ENCODE measurements at regions not wholly inside any gene's neighbourhood (a gene's known extent, or its start where the extent isn't known, plus 50 kb on each side); places are given as distances from the start of the nearest gene placed in this dataset.
A peak's percentile ranks its signal among the peaks of the same experiment; 100 is the strongest.

- ATAC-seq (no peak), DNase-seq (ENCODE audit: low spot score) (no peak)
Observed at GRCh38 chr4:104138116-104138515, 356.6 kb downstream of the CXXC4 start.

GRCh38 chr4:104129243-104129642, 365.5 kb downstream of the CXXC4 start:
- DNase-seq (ENCODE audit: low spot score): no peak
- ATAC-seq: peak; percentile 57

GRCh38 chr4:104128850-104129213, 365.9 kb downstream of the CXXC4 start:
- DNase-seq (ENCODE audit: low spot score): no peak

GRCh38 chr4:104128031-104128849, 366.5 kb downstream of the CXXC4 start:
- DNase-seq (ENCODE audit: low spot score) (no peak), ATAC-seq (peak; percentile 45)

More at GRCh38 chr4:104128850-104129213, 365.9 kb downstream of the CXXC4 start:
- ATAC-seq: peak; percentile 99

- DNase-seq (ENCODE audit: low spot score): no peak
Observed at GRCh38 chr4:104123021-104123420, 371.7 kb downstream of the CXXC4 start.

GRCh38 chr4:104117776-104118175, 376.9 kb downstream of the CXXC4 start:
- no peak for DNase-seq (ENCODE audit: low spot score)
- ATAC-seq: no peak

More at GRCh38 chr4:104123021-104123420, 371.7 kb downstream of the CXXC4 start:
- ATAC-seq: no peak

- no peak for ATAC-seq
Observed at GRCh38 chr4:104113850-104114249, 380.8 kb downstream of the CXXC4 start.

GRCh38 chr4:104099141-104099540, 379.4 kb upstream of the TACR3 start:
- ATAC-seq (no peak), DNase-seq (ENCODE audit: low spot score) (no peak)

More at GRCh38 chr4:104113850-104114249, 380.8 kb downstream of the CXXC4 start:
- DNase-seq (ENCODE audit: low spot score): no peak

- ATAC-seq (no peak), DNase-seq (ENCODE audit: low spot score) (no peak)
Observed at GRCh38 chr4:104093247-104093646, 373.5 kb upstream of the TACR3 start.

- no peak for DNase-seq (ENCODE audit: low spot score)
- ATAC-seq: no peak
Observed at GRCh38 chr4:104073229-104073628, 353.4 kb upstream of the TACR3 start.

GRCh38 chr4:104066533-104066932, 346.7 kb upstream of the TACR3 start:
- ATAC-seq: no peak

GRCh38 chr4:104064646-104065577, 345.1 kb upstream of the TACR3 start:
- ATAC-seq: peak; percentile 100

More at GRCh38 chr4:104066533-104066932, 346.7 kb upstream of the TACR3 start:
- no peak for DNase-seq (ENCODE audit: low spot score)

GRCh38 chr4:104063341-104063740, 343.6 kb upstream of the TACR3 start:
- no peak for ATAC-seq
- DNase-seq (ENCODE audit: low spot score): no peak

More at GRCh38 chr4:104064646-104065577, 345.1 kb upstream of the TACR3 start:
- peak; percentile 64 for DNase-seq (ENCODE audit: low spot score)

- DNase-seq (ENCODE audit: low spot score): no peak
- ATAC-seq: no peak
Observed at GRCh38 chr4:104044369-104044768, 324.6 kb upstream of the TACR3 start.

GRCh38 chr4:104032896-104033295, 313.1 kb upstream of the TACR3 start:
- DNase-seq (ENCODE audit: low spot score) (no peak), ATAC-seq (no peak)

- no peak for ATAC-seq
- DNase-seq (ENCODE audit: low spot score): no peak
Observed at GRCh38 chr4:104025251-104025650, 305.5 kb upstream of the TACR3 start.

- ATAC-seq (no peak), DNase-seq (ENCODE audit: low spot score) (no peak)
Observed at GRCh38 chr4:104022831-104023230, 303.0 kb upstream of the TACR3 start.

- ATAC-seq (no peak), DNase-seq (ENCODE audit: low spot score) (no peak)
Observed at GRCh38 chr4:104022226-104022625, 302.4 kb upstream of the TACR3 start.

- ATAC-seq (no peak), DNase-seq (ENCODE audit: low spot score) (no peak)
Observed at GRCh38 chr4:104020641-104021040, 300.9 kb upstream of the TACR3 start.

- DNase-seq (ENCODE audit: low spot score) (no peak), ATAC-seq (no peak)
Observed at GRCh38 chr4:104017213-104017612, 297.4 kb upstream of the TACR3 start.

GRCh38 chr4:104015680-104016079, 295.9 kb upstream of the TACR3 start:
- ATAC-seq: peak; percentile 48
- no peak for DNase-seq (ENCODE audit: low spot score)

GRCh38 chr4:104010722-104011121, 290.9 kb upstream of the TACR3 start:
- no peak for DNase-seq (ENCODE audit: low spot score)
- ATAC-seq: no peak

Data from left lobe of liver (tissue), 2 donors.